ENCODE measurements at regions not wholly inside any gene's neighbourhood (a gene's known extent, or its start where the extent isn't known, plus 50 kb on each side); places are given as distances from the start of the nearest gene placed in this dataset.

DNA sequence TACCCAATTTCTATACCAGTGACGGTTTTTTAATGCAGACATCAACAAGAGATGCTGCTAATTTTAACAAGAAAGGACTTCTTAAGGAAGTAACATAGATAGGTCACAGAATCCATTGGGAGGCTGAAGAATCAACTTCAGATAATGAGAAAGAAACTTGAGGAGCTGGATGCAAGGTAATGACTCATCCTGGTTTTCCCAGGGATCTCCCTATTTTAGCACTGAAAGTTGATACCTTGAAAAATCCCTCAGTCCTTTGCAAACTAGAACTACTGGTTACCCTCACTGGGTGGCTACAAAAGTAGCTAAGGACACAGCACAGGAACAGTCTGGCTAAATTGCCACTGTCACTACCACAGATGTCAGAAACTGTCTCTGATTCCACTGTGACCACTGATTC is 561.9 kb downstream of the FLRT2 start:
- no peaks in the 10 kb centered on the region for H3K36me3 ChIP-seq (ENCODE audit: insufficient read depth, low read length)
- no peak overlapping the region for H3K4me3 ChIP-seq (ENCODE audit: low read depth in 1 of 2, low read length in 2 of 2)
- H3K27ac ChIP-seq (ENCODE audit: low read length): no peak overlapping the region
- TF ChIP-seq EZH2 (IDR thresholded peaks at IDR 0.05; ENCODE audit: borderline replicate concordance, low read depth, low read length, severe bottlenecking) (no peak), CTCF (IDR thresholded peaks at IDR 0.05; ENCODE audit: borderline replicate concordance, extremely low read depth, low read length, poor library complexity, severe bottlenecking) (no peak)
- H3K9ac ChIP-seq (ENCODE audit: low read depth, low read length): no peak overlapping the region
- peaks cover 17% of the 10 kb centered on the region for H3K4me1 ChIP-seq (ENCODE audit: insufficient read depth, low read length)
- H3K27me3 ChIP-seq (ENCODE audit: insufficient read depth, low read length, poor library complexity): no peaks in the 10 kb centered on the region
- ATAC-seq (ENCODE audit: insufficient read depth, low read depth) (no peak), DNase-seq (no peak)
- H4K20me1 ChIP-seq (ENCODE audit: insufficient read depth, low read length): no peaks in the 10 kb centered on the region
- H3K4me2 ChIP-seq (ENCODE audit: insufficient read depth, low read length): no peak overlapping the region
- H2AFZ ChIP-seq (ENCODE audit: low read depth, low read length): no peak overlapping the region
- H3K79me2 ChIP-seq (ENCODE audit: insufficient read depth, low read length): no peaks in the 10 kb centered on the region
- H3K9me3 ChIP-seq (ENCODE audit: insufficient read depth, low read length, severe bottlenecking): no peaks in the 10 kb centered on the region

DNA sequence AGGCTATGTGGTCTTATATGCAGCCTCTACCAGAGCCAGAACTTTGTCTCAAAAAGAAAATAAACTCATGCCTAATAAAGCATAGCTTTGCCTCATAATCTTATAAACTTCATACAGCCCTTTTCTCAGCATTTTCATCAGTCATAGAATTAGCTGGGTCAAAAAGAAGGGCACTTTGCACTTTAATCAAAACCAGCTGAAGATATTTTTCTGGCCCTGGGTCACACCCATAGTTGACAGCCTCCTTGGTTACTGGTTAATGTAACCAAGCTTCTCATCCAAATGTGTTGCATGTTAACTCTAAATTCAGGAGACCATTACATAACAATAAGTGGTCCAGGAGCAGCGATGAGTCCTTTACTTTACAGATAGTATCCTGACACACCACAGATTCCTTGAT is 558.2 kb downstream of the FLRT2 start:
- no peak overlapping the region for H3K4me3 ChIP-seq (ENCODE audit: low read depth in 1 of 2, low read length in 2 of 2)
- no peaks in the 10 kb centered on the region for H3K27me3 ChIP-seq (ENCODE audit: insufficient read depth, low read length, poor library complexity)
- no peaks in the 10 kb centered on the region for H3K36me3 ChIP-seq (ENCODE audit: insufficient read depth, low read length)
- H3K27ac ChIP-seq (ENCODE audit: low read length): peak overlapping the region; percentile 70; the same call in 1 of the 2 replicates
- H3K4me2 ChIP-seq (ENCODE audit: insufficient read depth, low read length): 0 out of 2 replicates have a peak overlapping the region, but pooled peaks have one; percentile 47
- TF ChIP-seq CTCF (IDR thresholded peaks at IDR 0.05; ENCODE audit: borderline replicate concordance, extremely low read depth, low read length, poor library complexity, severe bottlenecking) (no peak), EZH2 (IDR thresholded peaks at IDR 0.05; ENCODE audit: borderline replicate concordance, low read depth, low read length, severe bottlenecking) (no peak)
- H2AFZ ChIP-seq (ENCODE audit: low read depth, low read length): no peak overlapping the region
- H3K4me1 ChIP-seq (ENCODE audit: insufficient read depth, low read length): peaks cover 39% of the 10 kb centered on the region
- DNase-seq (no peak), ATAC-seq (ENCODE audit: insufficient read depth, low read depth) (no peak)
- H3K9ac ChIP-seq (ENCODE audit: low read depth, low read length): no peak overlapping the region
- H3K79me2 ChIP-seq (ENCODE audit: insufficient read depth, low read length): no peaks in the 10 kb centered on the region
- no peaks in the 10 kb centered on the region for H4K20me1 ChIP-seq (ENCODE audit: insufficient read depth, low read length)
- H3K9me3 ChIP-seq (ENCODE audit: insufficient read depth, low read length, severe bottlenecking): no peaks in the 10 kb centered on the region

- no peaks in the 10 kb centered on the region for H3K36me3 ChIP-seq (ENCODE audit: insufficient read depth, low read length)
- no peaks in the 10 kb centered on the region for H3K27me3 ChIP-seq (ENCODE audit: insufficient read depth, low read length, poor library complexity)
- no peaks in the 10 kb centered on the region for H3K79me2 ChIP-seq (ENCODE audit: insufficient read depth, low read length)
- DNase-seq (no peak), ATAC-seq (ENCODE audit: insufficient read depth, low read depth) (peak; percentile 52; the same call in 1 of the 3 replicates)
- H3K9me3 ChIP-seq (ENCODE audit: insufficient read depth, low read length, severe bottlenecking): no peaks in the 10 kb centered on the region
- H3K4me3 ChIP-seq (ENCODE audit: low read depth in 1 of 2, low read length in 2 of 2): no peak overlapping the region
- peak overlapping the region; percentile 47 for H3K4me2 ChIP-seq (ENCODE audit: insufficient read depth, low read length)
- peak overlapping the region; percentile 27 for H3K9ac ChIP-seq (ENCODE audit: low read depth, low read length)
- peak overlapping the region; percentile 33 for H2AFZ ChIP-seq (ENCODE audit: low read depth, low read length)
- H3K27ac ChIP-seq (ENCODE audit: low read length): peak overlapping the region; percentile 70
- peaks cover 42% of the 10 kb centered on the region for H3K4me1 ChIP-seq (ENCODE audit: insufficient read depth, low read length)
- TF ChIP-seq CTCF (IDR thresholded peaks at IDR 0.05; ENCODE audit: borderline replicate concordance, extremely low read depth, low read length, poor library complexity, severe bottlenecking): no peak
- no peak for TF ChIP-seq EZH2 (IDR thresholded peaks at IDR 0.05; ENCODE audit: borderline replicate concordance, low read depth, low read length, severe bottlenecking)
- H4K20me1 ChIP-seq (ENCODE audit: insufficient read depth, low read length): no peaks in the 10 kb centered on the region
Observed at GRCh38 chr14:86087377-86087776, 557.4 kb downstream of the FLRT2 start.

GRCh38 chr14:86086962-86087361 is 557.0 kb downstream of the FLRT2 start:
- no peaks in the 10 kb centered on the region for H3K27me3 ChIP-seq (ENCODE audit: insufficient read depth, low read length, poor library complexity)
- DNase-seq (no peak), ATAC-seq (ENCODE audit: insufficient read depth, low read depth) (0 out of 3 replicates have a peak, but pooled peaks have one; percentile 12)
- H3K9ac ChIP-seq (ENCODE audit: low read depth, low read length): peak overlapping the region; percentile 27
- H4K20me1 ChIP-seq (ENCODE audit: insufficient read depth, low read length): no peaks in the 10 kb centered on the region
- H2AFZ ChIP-seq (ENCODE audit: low read depth, low read length): peak overlapping the region; percentile 33; the same call in 1 of the 2 replicates
- peaks cover 42% of the 10 kb centered on the region for H3K4me1 ChIP-seq (ENCODE audit: insufficient read depth, low read length)
- H3K4me2 ChIP-seq (ENCODE audit: insufficient read depth, low read length): peak overlapping the region; percentile 47
- H3K36me3 ChIP-seq (ENCODE audit: insufficient read depth, low read length): no peaks in the 10 kb centered on the region
- no peak for TF ChIP-seq EZH2 (IDR thresholded peaks at IDR 0.05; ENCODE audit: borderline replicate concordance, low read depth, low read length, severe bottlenecking)
- no peak for TF ChIP-seq CTCF (IDR thresholded peaks at IDR 0.05; ENCODE audit: borderline replicate concordance, extremely low read depth, low read length, poor library complexity, severe bottlenecking)
- H3K79me2 ChIP-seq (ENCODE audit: insufficient read depth, low read length): no peaks in the 10 kb centered on the region
- no peak overlapping the region for H3K4me3 ChIP-seq (ENCODE audit: low read depth in 1 of 2, low read length in 2 of 2)
- peak overlapping the region; percentile 70 for H3K27ac ChIP-seq (ENCODE audit: low read length)
- no peaks in the 10 kb centered on the region for H3K9me3 ChIP-seq (ENCODE audit: insufficient read depth, low read length, severe bottlenecking)
